ENCODE measurements at regions not wholly inside any gene's neighbourhood (a gene's known extent, or its start where the extent isn't known, plus 50 kb on each side); places are given as distances from the start of the nearest gene placed in this dataset.

DNA sequence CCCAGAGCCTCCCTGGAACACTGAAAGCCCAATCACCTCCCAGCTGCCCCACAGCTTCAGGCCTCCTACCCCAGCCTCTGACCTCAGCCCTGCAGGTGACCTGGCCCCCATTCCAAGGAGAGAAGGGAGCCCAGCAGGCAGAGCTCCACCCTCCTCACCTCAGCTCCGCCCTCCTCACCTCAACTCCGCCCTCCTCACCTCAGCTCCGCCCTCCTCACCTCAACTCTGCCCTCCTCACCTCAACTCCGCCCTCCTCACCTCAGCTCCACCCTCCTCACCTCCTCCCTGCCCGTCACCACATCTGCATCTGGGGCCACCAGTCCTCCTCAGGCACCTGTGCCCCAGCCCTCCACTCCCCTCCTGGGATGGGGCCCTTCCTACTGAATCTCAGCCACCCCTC, 112.2 kb upstream of the SFSWAP start:
- no peak for TF ChIP-seq POLR2A (IDR thresholded peaks at IDR 0.05; ENCODE audit: low read depth, low read length)
- TF ChIP-seq TAF1 (IDR thresholded peaks at IDR 0.05; ENCODE audit: borderline replicate concordance, low read depth, low read length): no peak
- no peak for TF ChIP-seq POLR2AphosphoS5 (IDR thresholded peaks at IDR 0.05; ENCODE audit: low read depth, low read length)

Measured in GM12892 (cell line).